Testis (tissue), 2 donors: ENCODE measurements at regions not wholly inside any gene's neighbourhood (a gene's known extent, or its start where the extent isn't known, plus 50 kb on each side); places are given as distances from the start of the nearest gene placed in this dataset.

Experiments
- DNase-seq: peaks from one replicate; pipeline ENCODE4 v3.0.0-alpha.2; 2019
- H3K27ac ChIP-seq, 2 donors: fragments of 200-600 bp; sonication (generic); one replicate each; pipeline ENCODE4 v1.5.1; 2019
- H3K27me3 ChIP-seq: fragments of 200-600 bp; sonication (generic); one replicate; pipeline ENCODE4 v1.5.1; 2019
- H3K36me3 ChIP-seq: fragments of 200-600 bp; sonication (generic); one replicate; pipeline ENCODE4 v1.5.1; 2017; ENCODE audit warnings: low read depth; ENCODE audit errors: missing control alignments
- H3K4me1 ChIP-seq: fragments of 200-600 bp; sonication (generic); one replicate; pipeline ENCODE4 v1.5.1; 2019
- H3K4me3 ChIP-seq, 2 donors: fragments of 200-600 bp; sonication (generic); one replicate each; pipeline ENCODE4 v1.5.1; 2017 to 2019
- H3K9me3 ChIP-seq: fragments of 200-600 bp; sonication (generic); one replicate; pipeline ENCODE4 v1.5.1; 2017
- CTCF ChIP-seq, 3 experiments: fragments of 450-650 bp in 2 of 3; fragments of 200-600 bp in 1 of 3; sonication (generic) in 1 of 3; IDR thresholded peaks; one replicate each; pipeline ENCODE4 v1.5.1; 2016 to 2019; ENCODE audit warnings: antibody characterized with exemption in 3 of 3, mild to moderate bottlenecking in 2 of 3, moderate library complexity in 1 of 3
- POLR2A ChIP-seq: fragments of 450-650 bp; IDR thresholded peaks from one replicate; pipeline ENCODE4 v1.6.1; 2017; ENCODE audit warnings: antibody characterized with exemption, mild to moderate bottlenecking, moderate library complexity
- WGBS, 2 donors: methylation state at CpG; one replicate each; pipeline ENCODE4 v1.1.5; 2018; 5-methylcytosine and 5-hydroxymethylcytosine counted together
- intact Hi-C: fragments of 100-400 bp; cut with DNase I; formaldehyde crosslinking; loops from one replicate; pipeline ENCODE4 v1.15.1; 2023; ENCODE audit warnings: low total_unique reads

GRCh38 chr1:227459977-227460376, 103.4 kb upstream of the ZNF678 start:
- WGBS, 2 donors: 88 to 89% methylated on average over 1 of the region's 1 CpG
- Histone ChIP-seq H3K9me3 (no peaks in the 10 kb centered on the region), H3K4me3 (no peak overlapping the region), H3K36me3 (no peaks in the 10 kb centered on the region), H3K27me3 (no peaks in the 10 kb centered on the region), H3K4me1 (no peaks in the 10 kb centered on the region), H3K27ac (no peak overlapping the region)
- TF ChIP-seq POLR2A (no peak), CTCF (IDR thresholded peaks at IDR 0.05) (no peak)
- DNase-seq: no peak
- intact Hi-C loops: no loop called here

- H3K36me3 ChIP-seq: no peaks in the 10 kb centered on the region
- no peak for TF ChIP-seq CTCF (IDR thresholded peaks at IDR 0.05)
- TF ChIP-seq POLR2A: no peak
Measured at GRCh38 chr1:227459326-227459841, 104.0 kb upstream of the ZNF678 start.

GRCh38 chr1:227454686-227455085, 108.7 kb upstream of the ZNF678 start:
- 71 to 86% methylated on average over 4 of the region's 4 CpGs for WGBS, 2 donors
- Histone ChIP-seq H3K4me1 (no peaks in the 10 kb centered on the region), H3K27ac (no peak overlapping the region), H3K36me3 (no peaks in the 10 kb centered on the region), H3K4me3 (no peak overlapping the region), H3K27me3 (no peaks in the 10 kb centered on the region), H3K9me3 (no peaks in the 10 kb centered on the region)
- intact Hi-C loops: no loop called here
- DNase-seq: no peak
- no peak for TF ChIP-seq POLR2A
- TF ChIP-seq CTCF (IDR thresholded peaks at IDR 0.05): no peak

More at GRCh38 chr1:227459326-227459841, 104.0 kb upstream of the ZNF678 start:
- intact Hi-C loops: no loop called here
- Histone ChIP-seq H3K9me3 (no peaks in the 10 kb centered on the region), H3K4me1 (no peaks in the 10 kb centered on the region), H3K4me3 (no peak overlapping the region), H3K27ac (no peak overlapping the region), H3K27me3 (no peaks in the 10 kb centered on the region)
- DNase-seq: no peak

- Histone ChIP-seq H3K4me3 (no peak overlapping the region), H3K4me1 (no peaks in the 10 kb centered on the region), H3K27ac (no peak overlapping the region), H3K9me3 (no peaks in the 10 kb centered on the region), H3K36me3 (no peaks in the 10 kb centered on the region), H3K27me3 (no peaks in the 10 kb centered on the region)
- TF ChIP-seq CTCF (IDR thresholded peaks at IDR 0.05): no peak
- TF ChIP-seq POLR2A: no peak
- intact Hi-C loops: no loop called here
- DNase-seq: no peak
- 67 to 68% methylated on average over 9 of the region's 9 CpGs for WGBS, 2 donors
Measured at GRCh38 chr1:227453631-227454355, 109.6 kb upstream of the ZNF678 start.

- H3K4me1 ChIP-seq: no peaks in the 10 kb centered on the region
- DNase-seq: no peak
- no peaks in the 10 kb centered on the region for H3K36me3 ChIP-seq
- H3K9me3 ChIP-seq: no peaks in the 10 kb centered on the region
- no peaks in the 10 kb centered on the region for H3K27me3 ChIP-seq
- intact Hi-C loops: no loop called here
- no peak overlapping the region for H3K27ac ChIP-seq
- TF ChIP-seq POLR2A: no peak
- TF ChIP-seq CTCF (IDR thresholded peaks at IDR 0.05): no peak
- H3K4me3 ChIP-seq: no peak overlapping the region
Measured at GRCh38 chr1:227451954-227452353, 111.4 kb upstream of the ZNF678 start.
